WTC11 (cell line): ENCODE measurements at regions not wholly inside any gene's neighbourhood (a gene's known extent, or its start where the extent isn't known, plus 50 kb on each side); places are given as distances from the start of the nearest gene placed in this dataset.

Experiments
- ATAC-seq: fragments of 200-7000 bp; cut with Tn5 transposase; 2 replicates; pipeline ENCODE4 v1.10.0; 2021; ENCODE audit warnings: mild to moderate bottlenecking, moderate library complexity
- CTCF ChIA-PET: fragments of 300-600 bp; sonication (Branson Sonifier 250); formaldehyde crosslinking; loops from one replicate; lab custom pipeline; 2021; ENCODE audit warnings: antibody characterized with exemption; lab: Charles Lee
- POLR2A ChIA-PET: fragments of 350-600 bp; sonication (Branson Sonifier 250); formaldehyde crosslinking; loops from one replicate; lab custom pipeline; 2021; ENCODE audit warnings: antibody characterized with exemption; lab: Charles Lee
- DNase-seq: peaks from one replicate; pipeline ENCODE4 v3.0.0; 2021; ENCODE audit warnings: low spot score
- H3K27ac Mint-ChIP-seq: 2 replicates; pipeline ENCODE4 v1.8.0; 2021; ENCODE audit warnings: mixed read lengths
- H3K27me3 Mint-ChIP-seq: 2 replicates; pipeline ENCODE4 v1.8.0; 2021; ENCODE audit warnings: low read depth, mild to moderate bottlenecking, moderate library complexity, mixed read lengths
- H3K36me3 Mint-ChIP-seq: 2 replicates; pipeline ENCODE4 v1.8.0; 2021; ENCODE audit warnings: mixed read lengths
- H3K4me1 Mint-ChIP-seq: 2 replicates; pipeline ENCODE4 v1.8.0; 2022; ENCODE audit warnings: mixed read lengths
- H3K4me3 Mint-ChIP-seq: 2 replicates; pipeline ENCODE4 v1.8.0; 2021; ENCODE audit warnings: mild to moderate bottlenecking, moderate library complexity, mixed read lengths
- H3K9me3 Mint-ChIP-seq: 2 replicates; pipeline ENCODE4 v1.8.0; 2021; ENCODE audit warnings: mixed read lengths
- AR ChIP-seq: fragments of 250-450 bp; sonication (Bioruptor Pico); IDR thresholded peaks from 2 replicates; pipeline ENCODE4 v1.9.0; 2021; ENCODE audit warnings: mild to moderate bottlenecking
- ATF2 ChIP-seq: sonication (generic); formaldehyde crosslinking; IDR thresholded peaks from 2 replicates; pipeline ENCODE4 v1.8.1; 2022; ENCODE audit warnings: low read depth, missing genetic modification reagents, borderline replicate concordance
- CBFB ChIP-seq: sonication (generic); formaldehyde crosslinking; IDR thresholded peaks from 2 replicates; pipeline ENCODE4 v1.8.1; 2022; ENCODE audit warnings: mild to moderate bottlenecking, low read depth, missing genetic modification reagents
- E2F4 ChIP-seq: sonication (generic); formaldehyde crosslinking; IDR thresholded peaks from 2 replicates; pipeline ENCODE4 v1.8.1; 2022; ENCODE audit warnings: low read depth, mild to moderate bottlenecking, moderate library complexity, missing genetic modification reagents, borderline replicate concordance
- E2F5 ChIP-seq: sonication (generic); formaldehyde crosslinking; IDR thresholded peaks from 2 replicates; pipeline ENCODE4 v1.8.1; 2022; ENCODE audit warnings: mild to moderate bottlenecking, moderate library complexity, missing genetic modification reagents
- ESRRA ChIP-seq: sonication (generic); formaldehyde crosslinking; IDR thresholded peaks from 2 replicates; pipeline ENCODE4 v1.8.1; 2022; ENCODE audit warnings: mild to moderate bottlenecking, missing genetic modification reagents, borderline replicate concordance
- ETV6 ChIP-seq: sonication (generic); formaldehyde crosslinking; IDR thresholded peaks from 2 replicates; pipeline ENCODE4 v1.8.1; 2022; ENCODE audit warnings: mild to moderate bottlenecking, missing genetic modification reagents
- GTF2I ChIP-seq: fragments of 250-450 bp; sonication (Bioruptor Pico); conservative IDR thresholded peaks from 2 replicates; pipeline ENCODE4 v1.4.0; 2021; ENCODE audit warnings: mild to moderate bottlenecking
- KAT7 ChIP-seq: sonication (generic); formaldehyde crosslinking; IDR thresholded peaks from 2 replicates; pipeline ENCODE4 v1.8.1; 2023; ENCODE audit warnings: missing genetic modification reagents, mild to moderate bottlenecking, borderline replicate concordance
- MAX ChIP-seq: sonication (generic); formaldehyde crosslinking; IDR thresholded peaks from 2 replicates; pipeline ENCODE4 v1.8.0; 2022; ENCODE audit warnings: mild to moderate bottlenecking, missing genetic modification reagents
- NFYB ChIP-seq: sonication (generic); formaldehyde crosslinking; conservative IDR thresholded peaks from 2 replicates; pipeline ENCODE4 v1.8.0; 2022; ENCODE audit warnings: low read depth, missing genetic modification reagents
- RORB ChIP-seq: fragments of 250-450 bp; sonication (Bioruptor Pico); IDR thresholded peaks from 2 replicates; pipeline ENCODE4 v1.9.0; 2021; ENCODE audit warnings: mild to moderate bottlenecking
- SOX15 ChIP-seq: fragments of 250-450 bp; sonication (Bioruptor Pico); IDR thresholded peaks from 2 replicates; pipeline ENCODE4 v1.9.0; 2021; ENCODE audit warnings: mild to moderate bottlenecking
- USF1 ChIP-seq: sonication (generic); formaldehyde crosslinking; IDR thresholded peaks from 2 replicates; pipeline ENCODE4 v1.8.0; 2022; ENCODE audit warnings: mild to moderate bottlenecking, missing genetic modification reagents
- ZNF219 ChIP-seq: sonication (generic); formaldehyde crosslinking; IDR thresholded peaks from 2 replicates; pipeline ENCODE4 v1.8.0; 2023; ENCODE audit warnings: missing genetic modification reagents, mild to moderate bottlenecking, borderline replicate concordance
- ZNF232 ChIP-seq: sonication (generic); formaldehyde crosslinking; IDR thresholded peaks from 2 replicates; pipeline ENCODE4 v1.8.0; 2022; ENCODE audit warnings: mild to moderate bottlenecking, missing genetic modification reagents
- ZNF425 ChIP-seq: fragments of 250-450 bp; sonication (Bioruptor Pico); conservative IDR thresholded peaks from 2 replicates; pipeline ENCODE4 v1.9.0; 2021; ENCODE audit warnings: mild to moderate bottlenecking
- ZNF512 ChIP-seq: sonication (generic); formaldehyde crosslinking; IDR thresholded peaks from 2 replicates; pipeline ENCODE4 v1.8.1; 2022; ENCODE audit warnings: missing genetic modification reagents, borderline replicate concordance
- TF ChIP-seq, protein P1 (sequence below): sonication (generic); formaldehyde crosslinking; IDR thresholded peaks from 2 replicates; pipeline ENCODE4 v1.8.1; 2022; ENCODE audit warnings: mild to moderate bottlenecking, missing genetic modification reagents, moderate library complexity, borderline replicate concordance

GRCh38 chr1:225713281-225713680 lies 60.4 kb upstream of the ENAH start:
- DNase-seq (no peak), ATAC-seq (no peak)
- peaks cover 9% of the 10 kb centered on the region for H3K4me1 Mint-ChIP-seq
- H3K27ac Mint-ChIP-seq: no peak overlapping the region
- H3K27me3 Mint-ChIP-seq: no peaks in the 10 kb centered on the region; the same call in 1 of the 2 replicates
- CTCF ChIA-PET: interaction anchor here (0.6 to 3.0 kb wide), 2 partner anchors 25 to 58 kb away, joined by 3 to 13 read pairs; no protein-coding TSS in a partner anchor
- POLR2A ChIA-PET: no interaction called here
- no peaks in the 10 kb centered on the region for H3K9me3 Mint-ChIP-seq
- H3K4me3 Mint-ChIP-seq: no peak overlapping the region
- H3K36me3 Mint-ChIP-seq: no peaks in the 10 kb centered on the region
- TF ChIP-seq ESRRA (CRISPR knock-in tag) (no peak), GTF2I (CRISPR knock-in tag) (no peak), E2F4 (no peak), ZNF425 (CRISPR knock-in tag) (no peak), ZNF512 (CRISPR knock-in tag) (no peak), ZNF232 (CRISPR knock-in tag) (no peak), RORB (CRISPR knock-in tag) (no peak), USF1 (CRISPR knock-in tag) (no peak), MAX (no peak), KAT7 (no peak), ZNF219 (CRISPR knock-in tag) (no peak), ETV6 (no peak), SOX15 (CRISPR knock-in tag) (no peak), AR (CRISPR knock-in tag) (no peak), ATF2 (CRISPR knock-in tag) (no peak), E2F5 (CRISPR knock-in tag) (no peak), CBFB (CRISPR knock-in tag) (no peak), NFYB (CRISPR knock-in tag) (no peak)
- TF ChIP-seq, protein P1, sequence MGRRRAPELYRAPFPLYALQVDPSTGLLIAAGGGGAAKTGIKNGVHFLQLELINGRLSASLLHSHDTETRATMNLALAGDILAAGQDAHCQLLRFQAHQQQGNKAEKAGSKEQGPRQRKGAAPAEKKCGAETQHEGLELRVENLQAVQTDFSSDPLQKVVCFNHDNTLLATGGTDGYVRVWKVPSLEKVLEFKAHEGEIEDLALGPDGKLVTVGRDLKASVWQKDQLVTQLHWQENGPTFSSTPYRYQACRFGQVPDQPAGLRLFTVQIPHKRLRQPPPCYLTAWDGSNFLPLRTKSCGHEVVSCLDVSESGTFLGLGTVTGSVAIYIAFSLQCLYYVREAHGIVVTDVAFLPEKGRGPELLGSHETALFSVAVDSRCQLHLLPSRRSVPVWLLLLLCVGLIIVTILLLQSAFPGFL (CRISPR knock-in tag): no peak
